HAP-1 (cell line): ENCODE measurements at regions not wholly inside any gene's neighbourhood (a gene's known extent, or its start where the extent isn't known, plus 50 kb on each side); places are given as distances from the start of the nearest gene placed in this dataset.
"Not testable (repeated sequence)": the region's sequence is repeated elsewhere in the genome, so short reads cannot be mapped to it uniquely, and the experiment has no call there.

Source experiments
- DNase-seq, 2 experiments: peaks; one replicate each; pipeline ENCODE4 v3.0.0-alpha.2; 2016 to 2020; ENCODE audit warnings: low spot score in 2 of 2
- H3K27me3 ChIP-seq: fragments of 250-450 bp; sonication (Bioruptor Pico); 2 replicates; pipeline ENCODE4 v1.5.1; 2020; ENCODE audit warnings: low read depth, mild to moderate bottlenecking, moderate library complexity
- H3K36me3 ChIP-seq: fragments of 250-450 bp; sonication (Bioruptor Pico); replicated peaks from 2 replicates; pipeline ENCODE4 v1.5.1; 2020; ENCODE audit warnings: mild to moderate bottlenecking
- H3K4me1 ChIP-seq: fragments of 250-450 bp; sonication (Bioruptor Pico); 2 replicates; pipeline ENCODE4 v1.5.1; 2020; ENCODE audit warnings: mild to moderate bottlenecking
- H3K4me3 ChIP-seq: fragments of 250-450 bp; sonication (Bioruptor Pico); 2 replicates; pipeline ENCODE4 v1.5.1; 2020; ENCODE audit warnings: mild to moderate bottlenecking, moderate library complexity
- H3K9me3 ChIP-seq: fragments of 250-450 bp; sonication (Bioruptor Pico); 2 replicates; pipeline ENCODE4 v1.5.1; 2020; ENCODE audit warnings: mild to moderate bottlenecking, moderate library complexity
- in situ Hi-C: fragments of 300-500 bp; cut with MboI; formaldehyde crosslinking; loops from 3 replicates; pipeline ENCODE4 v1.14.3; 2020; ENCODE audit warnings: low sequenced_read_pairs, inconsistent platforms, mixed read lengths

DNA sequence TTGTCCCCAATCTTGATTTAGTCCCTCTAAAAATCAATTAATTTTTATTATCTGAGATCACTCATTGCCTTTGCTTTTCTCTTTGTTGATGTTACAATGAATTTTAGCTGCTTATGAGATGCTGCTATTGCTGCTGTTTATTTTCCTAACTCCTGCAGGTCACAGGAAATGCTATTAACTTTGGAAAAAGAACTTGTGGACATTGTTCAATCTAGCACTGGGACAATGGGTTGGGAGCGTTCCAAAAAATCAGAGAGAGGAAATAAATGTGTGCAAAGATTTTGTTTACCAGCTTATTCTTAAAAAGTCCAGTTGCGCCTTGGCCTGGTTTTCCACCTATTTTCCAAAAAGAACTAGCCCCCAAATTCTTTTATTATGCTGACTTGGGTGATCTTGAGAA, 268.3 kb downstream of the PTH2R start:
- in situ Hi-C loops = no loop called here
- DNase-seq = no peak
- no peaks in the 10 kb centered on the region for H3K36me3 ChIP-seq
- no peak overlapping the region for H3K4me3 ChIP-seq
- no peaks in the 10 kb centered on the region for H3K27me3 ChIP-seq
- H3K4me1 ChIP-seq = no peaks in the 10 kb centered on the region
- H3K9me3 ChIP-seq = no peaks in the 10 kb centered on the region

DNA sequence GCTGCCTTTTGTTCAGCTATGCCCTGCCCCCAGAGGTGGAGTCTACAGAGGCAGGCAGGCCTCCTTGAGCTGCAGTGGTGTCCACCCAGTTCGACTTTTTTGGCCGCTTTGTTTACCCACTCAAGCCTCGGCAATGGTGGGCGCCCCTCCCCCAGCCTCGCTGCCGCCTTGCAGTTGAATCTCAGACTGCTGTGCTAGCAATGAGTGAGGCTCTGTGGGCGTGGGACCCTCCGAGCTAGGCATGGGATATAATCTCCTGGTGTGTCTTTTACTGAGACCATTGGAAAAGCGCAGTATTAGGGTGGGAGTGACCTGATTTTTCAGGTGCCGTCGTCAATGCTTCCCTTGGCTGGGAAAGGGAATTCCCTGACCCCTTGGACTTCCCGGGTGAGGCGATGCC, 279.3 kb downstream of the PTH2R start:
- H3K9me3 ChIP-seq, in situ Hi-C loops, H3K27me3 ChIP-seq, H3K4me1 ChIP-seq, H3K36me3 ChIP-seq, DNase-seq, H3K4me3 ChIP-seq: not testable (repeated sequence)

DNA sequence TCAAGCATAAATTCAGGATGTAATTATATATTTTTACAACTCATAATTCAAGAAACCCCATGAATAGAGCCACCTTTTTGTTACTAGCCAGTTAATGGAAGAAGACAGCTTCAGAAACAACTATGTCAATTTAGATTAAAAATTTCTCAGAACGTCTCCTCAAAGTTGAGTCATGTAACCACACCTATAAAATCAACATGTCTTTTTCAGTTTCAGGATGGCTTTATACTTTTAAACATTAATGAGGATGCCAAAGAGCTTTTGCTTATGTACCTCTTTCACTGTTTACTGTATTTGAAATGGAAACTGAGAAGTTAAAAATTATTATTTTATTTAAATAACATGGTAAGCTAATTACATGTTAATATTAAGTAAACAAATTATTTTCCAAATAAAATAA, 280.1 kb downstream of the PTH2R start:
- in situ Hi-C loops = no loop called here
- DNase-seq = no peak
- Histone ChIP-seq H3K27me3 (no peaks in the 10 kb centered on the region), H3K36me3 (no peaks in the 10 kb centered on the region), H3K4me1 (no peaks in the 10 kb centered on the region), H3K4me3 (no peak overlapping the region), H3K9me3 (no peaks in the 10 kb centered on the region)

DNA sequence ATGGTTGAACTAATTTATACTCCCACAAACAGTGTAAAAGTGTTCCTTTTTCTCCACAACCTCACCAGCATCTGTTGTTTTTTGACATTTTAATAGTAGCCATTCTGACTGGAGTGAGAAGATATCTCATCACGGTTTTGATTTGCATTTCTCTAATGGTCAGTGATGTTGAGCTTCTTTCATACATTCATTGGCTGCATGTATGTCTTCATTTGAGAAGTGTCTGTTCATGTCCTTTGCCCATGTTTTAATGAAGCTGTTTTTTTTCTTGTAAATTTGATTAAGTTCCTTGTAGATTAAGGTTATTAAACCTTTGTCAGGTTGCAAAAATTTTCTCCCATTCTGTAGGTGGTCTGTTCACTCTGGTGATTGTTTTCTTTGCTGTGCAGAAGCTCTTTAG, 281.1 kb downstream of the PTH2R start:
- H3K27me3 ChIP-seq, in situ Hi-C loops, H3K4me3 ChIP-seq, DNase-seq, H3K36me3 ChIP-seq, H3K4me1 ChIP-seq, H3K9me3 ChIP-seq: not testable (repeated sequence)

DNA sequence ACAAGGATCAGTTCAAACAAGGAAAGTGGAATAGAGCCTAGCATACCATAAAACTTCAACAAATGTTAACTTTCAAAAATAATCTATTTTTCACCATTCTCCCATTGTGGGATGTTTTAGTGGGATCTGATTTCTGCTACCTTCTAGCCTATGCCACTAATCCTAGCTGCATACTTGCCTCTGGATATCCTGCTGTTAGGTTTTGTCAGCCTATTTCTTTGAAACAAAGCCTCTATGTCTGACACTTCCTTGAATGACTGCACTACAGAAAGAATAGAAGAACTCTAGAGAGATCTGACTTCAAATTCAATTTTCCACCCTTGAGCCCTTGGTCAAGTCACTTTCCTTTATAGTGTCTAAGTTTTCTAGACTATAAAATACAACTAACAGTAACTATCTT, 291.5 kb downstream of the PTH2R start:
- H3K9me3 ChIP-seq = no peaks in the 10 kb centered on the region
- in situ Hi-C loops = no loop called here
- DNase-seq = no peak
- no peaks in the 10 kb centered on the region for H3K27me3 ChIP-seq
- H3K36me3 ChIP-seq = no peaks in the 10 kb centered on the region
- no peak overlapping the region for H3K4me3 ChIP-seq
- H3K4me1 ChIP-seq = no peaks in the 10 kb centered on the region

DNA sequence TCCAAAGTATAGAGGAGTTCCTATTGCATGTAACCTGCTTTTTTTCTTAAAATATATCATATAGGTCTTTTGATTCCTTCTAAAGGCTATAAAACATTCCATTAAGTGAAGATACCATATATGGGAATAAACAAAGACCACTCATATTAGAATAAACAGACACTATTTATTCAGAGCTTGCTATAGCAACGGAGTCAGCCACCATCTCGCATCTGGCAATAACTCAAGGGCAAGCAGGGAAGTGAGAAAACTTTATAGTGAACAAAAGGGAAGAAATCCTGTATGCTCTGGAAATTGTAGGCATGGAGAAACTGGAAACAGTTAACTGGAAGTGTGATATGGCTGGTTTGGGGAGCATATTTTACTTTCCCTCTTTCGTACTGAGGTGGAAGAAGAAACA, 301.9 kb downstream of the PTH2R start:
- in situ Hi-C loops = no loop called here
- Histone ChIP-seq H3K27me3 (peaks cover 6% of the 10 kb centered on the region; the same call in 1 of the 2 replicates), H3K4me3 (no peak overlapping the region), H3K36me3 (no peaks in the 10 kb centered on the region), H3K4me1 (no peaks in the 10 kb centered on the region), H3K9me3 (no peaks in the 10 kb centered on the region)
- no peak for DNase-seq

DNA sequence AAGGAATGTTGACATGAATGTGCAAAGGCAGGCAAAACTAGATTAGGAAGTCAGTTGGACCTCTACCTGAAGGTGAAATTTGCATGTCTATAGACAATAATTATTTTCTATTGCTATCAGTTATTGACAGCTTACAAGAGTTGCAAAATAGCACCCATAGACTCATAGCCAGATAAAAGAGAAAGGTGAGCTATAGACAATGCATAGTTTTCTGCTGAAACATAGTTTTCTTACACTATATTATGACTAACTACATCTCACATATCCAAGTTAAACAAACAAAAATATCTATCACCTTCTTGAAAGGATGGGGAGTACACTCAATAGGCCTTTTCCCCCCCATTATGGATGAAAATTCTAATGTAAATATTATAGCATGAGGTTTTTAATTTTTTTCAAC, 305.0 kb downstream of the PTH2R start:
- Histone ChIP-seq H3K27me3 (no peaks in the 10 kb centered on the region), H3K36me3 (no peaks in the 10 kb centered on the region), H3K4me1 (no peaks in the 10 kb centered on the region), H3K4me3 (no peak overlapping the region), H3K9me3 (no peaks in the 10 kb centered on the region)
- in situ Hi-C loops = no loop called here
- no peak for DNase-seq

DNA sequence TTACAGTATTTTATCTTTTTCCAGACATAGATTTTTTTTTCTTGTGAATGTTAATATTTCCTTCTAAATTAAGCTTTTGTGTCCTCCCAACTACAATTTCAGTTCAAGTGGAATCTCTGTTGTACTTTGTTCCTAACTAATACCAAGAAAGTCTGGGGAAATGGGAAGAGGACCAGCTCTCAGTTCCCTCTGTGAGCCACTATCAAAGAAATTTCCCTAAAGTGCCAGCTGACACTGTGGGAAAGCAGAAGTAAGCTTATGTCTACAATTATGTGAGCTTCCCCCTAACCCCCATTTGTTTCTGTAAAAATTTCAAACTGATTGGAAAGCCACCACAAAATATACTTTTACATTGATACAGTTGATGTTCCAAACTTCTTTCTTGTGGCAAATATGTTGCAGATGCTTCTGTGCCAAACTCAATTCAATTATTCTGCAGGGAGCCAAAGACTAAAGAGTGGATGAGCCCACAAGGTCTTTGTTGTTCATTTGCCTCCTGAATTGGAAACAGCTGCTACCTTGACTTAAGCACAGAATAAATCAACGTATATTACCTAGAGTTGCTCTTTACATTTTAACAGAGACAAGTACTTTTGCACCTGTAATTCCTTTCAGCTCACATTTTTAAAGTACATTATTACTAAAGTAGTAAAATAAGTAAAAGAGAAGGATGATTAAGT, 306.6 kb downstream of the PTH2R start:
- Histone ChIP-seq H3K9me3 (no peaks in the 10 kb centered on the region), H3K27me3 (no peaks in the 10 kb centered on the region), H3K4me3 (no peak overlapping the region), H3K4me1 (no peaks in the 10 kb centered on the region), H3K36me3 (no peaks in the 10 kb centered on the region)
- in situ Hi-C loops = no loop called here
- DNase-seq = no peak

DNA sequence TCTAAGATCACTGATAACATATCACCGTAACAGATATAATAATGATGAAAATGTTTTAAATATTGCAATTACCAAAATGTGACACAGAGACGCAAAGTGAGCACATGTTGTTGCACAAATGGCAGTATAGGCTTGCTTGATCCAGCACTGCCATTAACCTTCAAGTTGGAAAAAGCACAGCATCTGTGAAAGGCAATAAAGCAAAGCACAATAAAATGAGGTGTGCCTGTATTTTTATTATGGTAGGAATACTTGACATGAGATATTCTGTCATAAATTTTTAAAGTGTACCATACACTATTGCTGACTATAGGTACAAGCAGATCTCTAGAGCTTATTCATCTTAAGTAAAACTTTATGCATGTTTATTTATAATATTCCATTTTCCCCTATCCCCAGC, 312.2 kb downstream of the PTH2R start:
- Histone ChIP-seq H3K36me3 (no peaks in the 10 kb centered on the region), H3K4me1 (no peaks in the 10 kb centered on the region), H3K9me3 (no peaks in the 10 kb centered on the region), H3K27me3 (no peaks in the 10 kb centered on the region), H3K4me3 (no peak overlapping the region)
- in situ Hi-C loops = no loop called here
- DNase-seq = no peak

DNA sequence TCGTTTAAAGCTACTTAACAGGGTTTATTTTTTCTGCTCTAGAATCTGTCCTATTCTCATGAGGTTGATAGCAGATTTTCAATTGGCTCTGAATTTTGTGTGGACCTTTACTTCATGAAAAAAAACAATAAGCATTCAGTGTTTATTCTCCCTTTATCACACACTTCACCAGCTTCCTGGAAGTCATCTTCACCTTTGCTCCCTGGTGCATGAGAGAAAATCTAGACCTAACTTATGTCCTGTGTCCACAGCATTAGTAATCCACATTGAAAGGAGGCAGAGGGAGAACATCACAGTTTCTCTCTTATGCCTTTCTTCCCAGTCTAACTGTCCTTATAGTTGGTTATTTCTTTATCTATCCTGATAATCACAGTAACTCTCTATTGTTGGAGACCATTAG, 316.1 kb downstream of the PTH2R start:
- no peak for DNase-seq
- Histone ChIP-seq H3K27me3 (no peaks in the 10 kb centered on the region), H3K36me3 (no peaks in the 10 kb centered on the region), H3K4me1 (no peaks in the 10 kb centered on the region), H3K4me3 (no peak overlapping the region), H3K9me3 (no peaks in the 10 kb centered on the region)
- in situ Hi-C loops = no loop called here

DNA sequence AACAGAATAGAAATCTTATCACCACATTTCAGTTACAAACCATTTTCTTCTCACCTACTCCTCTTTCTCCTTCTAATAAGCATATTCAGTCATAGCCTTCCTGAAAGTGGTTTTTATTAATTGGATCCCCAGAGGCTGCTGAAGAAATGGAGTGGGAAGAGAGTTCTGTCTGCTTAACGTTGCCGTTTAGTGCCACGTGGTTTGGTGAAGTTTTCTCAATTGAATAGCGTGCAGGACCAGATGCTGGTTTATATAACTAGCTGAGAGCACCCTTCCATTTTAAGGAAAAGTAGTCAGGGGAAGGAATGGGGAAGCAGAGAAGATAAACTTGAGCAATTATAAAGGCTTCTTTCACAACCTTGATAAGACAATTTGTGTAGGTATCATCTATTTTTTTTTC, 318.7 kb downstream of the PTH2R start:
- Histone ChIP-seq H3K9me3 (no peaks in the 10 kb centered on the region), H3K27me3 (no peaks in the 10 kb centered on the region), H3K4me3 (no peak overlapping the region), H3K36me3 (no peaks in the 10 kb centered on the region), H3K4me1 (no peaks in the 10 kb centered on the region)
- in situ Hi-C loops = no loop called here
- DNase-seq = no peak

DNA sequence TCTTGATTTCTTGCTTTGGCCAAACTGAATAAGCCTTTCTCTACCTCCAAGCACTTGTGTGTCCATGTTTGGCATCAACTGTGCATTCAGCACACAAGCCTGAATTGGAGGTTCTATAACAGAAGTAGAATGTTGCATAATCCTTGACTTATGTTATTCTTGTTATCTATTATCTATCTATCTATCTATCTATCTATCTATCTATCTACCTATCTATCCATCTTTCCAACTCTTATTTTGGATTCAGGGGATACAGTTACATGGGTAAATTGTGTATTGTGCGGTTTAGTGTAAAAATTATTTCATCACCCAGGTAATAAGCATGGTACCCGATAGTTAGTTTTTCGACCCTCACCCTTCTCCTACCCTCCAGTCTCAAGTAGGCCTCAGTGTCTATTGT, 319.6 kb downstream of the PTH2R start:
- Histone ChIP-seq H3K4me3 (no peak overlapping the region), H3K36me3 (no peaks in the 10 kb centered on the region), H3K4me1 (no peaks in the 10 kb centered on the region), H3K9me3 (no peaks in the 10 kb centered on the region), H3K27me3 (no peaks in the 10 kb centered on the region)
- in situ Hi-C loops = no loop called here
- DNase-seq = no peak

DNA sequence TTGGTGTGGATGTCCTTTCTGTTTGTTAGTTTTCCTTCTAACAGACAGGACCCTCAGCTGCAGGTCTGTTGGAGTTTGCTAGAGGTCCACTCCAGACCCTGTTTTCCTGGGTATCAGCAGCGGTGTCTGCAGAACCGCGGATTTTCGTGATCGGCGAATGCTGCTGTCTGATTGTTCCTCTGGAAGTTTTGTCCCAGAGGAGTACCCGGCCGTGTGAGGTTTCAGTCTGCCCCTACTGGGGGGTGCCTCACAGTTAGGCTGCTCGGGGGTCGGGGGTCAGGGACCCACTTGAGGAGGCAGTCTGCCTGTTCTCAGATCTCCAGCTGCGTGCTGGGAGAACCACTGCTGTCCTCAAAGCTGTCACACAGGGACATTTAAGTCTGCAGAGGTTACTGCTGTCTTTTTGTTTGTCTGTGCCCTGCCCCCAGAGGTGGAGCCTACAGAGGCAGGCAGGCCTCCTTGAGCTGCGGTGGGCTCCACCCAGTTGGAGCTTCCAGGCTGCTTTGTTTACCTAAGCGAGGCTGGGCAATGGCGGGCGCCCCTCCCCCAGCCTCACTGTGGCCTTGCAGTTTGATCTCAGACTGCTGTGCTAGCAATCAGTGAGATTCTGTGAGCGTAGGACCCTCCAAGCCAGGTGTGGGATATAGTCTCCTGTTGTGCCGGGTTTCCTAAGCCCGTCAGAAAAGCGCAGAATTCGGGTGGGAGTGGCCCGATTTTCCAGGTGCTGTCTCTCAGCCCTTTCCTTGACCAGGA, 345.2 kb downstream of the PTH2R start:
- in situ Hi-C loops, H3K4me1 ChIP-seq, H3K9me3 ChIP-seq, H3K36me3 ChIP-seq, H3K4me3 ChIP-seq, DNase-seq, H3K27me3 ChIP-seq: not testable (repeated sequence)

DNA sequence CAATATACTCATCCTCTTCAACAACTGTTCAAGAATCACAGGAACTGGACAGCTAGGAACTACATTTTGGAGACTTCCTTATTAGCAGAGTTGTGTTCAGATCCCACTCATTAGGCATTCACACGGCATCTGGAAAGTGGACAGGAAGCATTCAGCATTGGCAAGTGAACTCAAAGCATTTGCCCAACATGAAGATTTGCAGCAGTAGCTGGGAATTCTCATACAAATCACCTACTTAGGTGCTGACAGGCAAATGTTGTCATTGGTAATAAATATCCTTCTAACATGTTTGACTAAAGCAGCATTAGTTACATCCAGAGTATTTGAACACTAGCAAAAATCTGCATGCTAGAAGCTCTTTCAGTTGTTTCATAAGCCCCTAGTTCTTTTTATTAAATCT, 350.8 kb downstream of the PTH2R start:
- H3K27me3 ChIP-seq = no peaks in the 10 kb centered on the region
- in situ Hi-C loops = no loop called here
- H3K9me3 ChIP-seq = no peaks in the 10 kb centered on the region
- no peak overlapping the region for H3K4me3 ChIP-seq
- no peak for DNase-seq
- no peaks in the 10 kb centered on the region for H3K4me1 ChIP-seq
- H3K36me3 ChIP-seq = no peaks in the 10 kb centered on the region

DNA sequence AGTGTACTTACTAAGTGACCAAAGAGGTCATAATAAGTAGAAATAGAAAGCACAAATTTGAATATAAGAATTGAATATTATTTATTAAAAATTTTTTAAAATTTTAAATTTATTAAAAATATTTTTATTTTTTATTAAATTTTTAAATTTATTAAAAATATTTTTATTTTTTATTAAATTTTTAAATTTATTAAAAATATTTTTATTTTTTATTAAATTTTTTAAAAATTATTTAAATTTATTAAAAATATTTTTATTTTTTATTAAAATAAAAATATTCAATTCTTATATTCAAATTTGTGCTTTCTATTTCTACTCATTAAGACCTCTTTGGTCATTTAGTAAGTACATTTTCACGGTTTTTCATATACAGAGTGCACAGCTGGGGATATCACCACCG, 366.5 kb downstream of the PTH2R start:
- DNase-seq, H3K9me3 ChIP-seq, H3K27me3 ChIP-seq, in situ Hi-C loops, H3K36me3 ChIP-seq, H3K4me1 ChIP-seq, H3K4me3 ChIP-seq: not testable (repeated sequence)
